H9 (cell line): ENCODE measurements at regions not wholly inside any gene's neighbourhood (a gene's known extent, or its start where the extent isn't known, plus 50 kb on each side); places are given as distances from the start of the nearest gene placed in this dataset.

Experiments used
- DNase-seq: peaks from one replicate; pipeline ENCODE4 v3.0.0-alpha.2; 2017
- H2AFZ ChIP-seq: one replicate; pipeline ENCODE4 v1.6.1; 2013; ENCODE audit warnings: mild to moderate bottlenecking, low read length, control low read depth, moderate library complexity
- H2AK5ac ChIP-seq: 2 replicates; pipeline ENCODE4 v1.6.1; 2013; ENCODE audit warnings: low read length, control low read depth, mixed read lengths; ENCODE audit not compliant: insufficient read length
- H2BK120ac ChIP-seq: one replicate; pipeline ENCODE4 v1.6.1; 2013; ENCODE audit warnings: low read depth, mild to moderate bottlenecking, low read length, control low read depth, inconsistent platforms; ENCODE audit not compliant: poor library complexity, severe bottlenecking
- H2BK12ac ChIP-seq: 2 replicates; pipeline ENCODE4 v1.6.1; 2013; ENCODE audit warnings: low read length, control low read depth, mixed read lengths, low read depth; ENCODE audit not compliant: insufficient read length
- H2BK15ac ChIP-seq: 2 replicates; pipeline ENCODE4 v1.6.1; 2013; ENCODE audit warnings: low read depth, low read length, control low read depth
- H2BK20ac ChIP-seq: one replicate; pipeline ENCODE4 v1.6.1; 2013; ENCODE audit warnings: low read depth, mild to moderate bottlenecking, low read length, control low read depth, inconsistent platforms; ENCODE audit not compliant: poor library complexity, severe bottlenecking
- H2BK5ac ChIP-seq: 2 replicates; pipeline ENCODE4 v1.6.1; 2013; ENCODE audit warnings: low read length, control low read depth, mixed read lengths; ENCODE audit not compliant: insufficient read length
- H3K14ac ChIP-seq: 2 replicates; pipeline ENCODE4 v1.6.1; 2013; ENCODE audit warnings: low read length, control low read depth; ENCODE audit not compliant: insufficient read depth
- H3K18ac ChIP-seq: 2 replicates; pipeline ENCODE4 v1.6.1; 2013; ENCODE audit warnings: low read depth, mild to moderate bottlenecking, mixed read lengths, low read length, control low read depth; ENCODE audit not compliant: insufficient read length
- H3K23ac ChIP-seq: 2 replicates; pipeline ENCODE4 v1.6.1; 2013; ENCODE audit warnings: low read length, control low read depth, mixed read lengths, low read depth; ENCODE audit not compliant: insufficient read length
- H3K23me2 ChIP-seq: 2 replicates; pipeline ENCODE4 v1.6.1; 2013; ENCODE audit warnings: low read depth, mild to moderate bottlenecking, mixed read lengths, low read length, control low read depth; ENCODE audit not compliant: insufficient read length, poor library complexity, severe bottlenecking
- H3K27ac ChIP-seq: 2 replicates; pipeline ENCODE4 v1.5.1; 2013; ENCODE audit warnings: low read length, control low read depth, mixed read lengths, low read depth; ENCODE audit not compliant: insufficient read length
- H3K27me3 ChIP-seq: 2 replicates; pipeline ENCODE4 v1.6.1; 2013; ENCODE audit warnings: low read length, control low read depth, inconsistent platforms; ENCODE audit not compliant: insufficient read depth
- H3K4ac ChIP-seq: 2 replicates; pipeline ENCODE4 v1.6.1; 2013; ENCODE audit warnings: low read depth, mild to moderate bottlenecking, control low read depth, inconsistent platforms, low read length, moderate library complexity
- H3K4me1 ChIP-seq: 2 replicates; pipeline ENCODE4 v1.6.1; 2013; ENCODE audit warnings: low read length, control low read depth, inconsistent platforms; ENCODE audit not compliant: insufficient read depth
- H3K4me2 ChIP-seq: 2 replicates; pipeline ENCODE4 v1.6.1; 2013; ENCODE audit warnings: low read length, control low read depth, mixed read lengths; ENCODE audit not compliant: insufficient read length, insufficient read depth
- H3K56ac ChIP-seq: 2 replicates; pipeline ENCODE4 v1.6.1; 2013; ENCODE audit warnings: low read depth, mild to moderate bottlenecking, mixed read lengths, low read length, control low read depth; ENCODE audit not compliant: insufficient read length
- H3K79me1 ChIP-seq: 2 replicates; pipeline ENCODE4 v1.6.1; 2013; ENCODE audit warnings: low read depth, mild to moderate bottlenecking, moderate library complexity, low read length, control low read depth, inconsistent platforms; ENCODE audit not compliant: insufficient read depth, poor library complexity, severe bottlenecking
- H3K79me2 ChIP-seq: 2 replicates; pipeline ENCODE4 v1.6.1; 2013; ENCODE audit warnings: low read length, control low read depth, inconsistent platforms; ENCODE audit not compliant: insufficient read depth
- H3K9ac ChIP-seq: 2 replicates; pipeline ENCODE4 v1.6.1; 2013; ENCODE audit warnings: low read length, control low read depth, mixed read lengths; ENCODE audit not compliant: insufficient read length; ENCODE audit errors: extremely low read depth
- H3K9me3 ChIP-seq: one replicate; pipeline ENCODE4 v1.6.1; 2013; ENCODE audit warnings: low read depth, low read length, inconsistent platforms; ENCODE audit not compliant: control insufficient read depth
- H3T11ph ChIP-seq: one replicate; pipeline ENCODE4 v1.6.1; 2013; ENCODE audit warnings: mild to moderate bottlenecking, low read length, control low read depth, inconsistent platforms
- H4K20me1 ChIP-seq: one replicate; pipeline ENCODE4 v1.6.1; 2013; ENCODE audit not compliant: control insufficient read depth, insufficient read length, insufficient read depth
- H4K5ac ChIP-seq: 2 replicates; pipeline ENCODE4 v1.6.1; 2013; ENCODE audit warnings: low read depth, mild to moderate bottlenecking, mixed read lengths, low read length, control low read depth; ENCODE audit not compliant: insufficient read length
- H4K8ac ChIP-seq: replicated peaks from 2 replicates; pipeline ENCODE4 v1.6.1; 2013; ENCODE audit warnings: low read length, control low read depth, mixed read lengths, low read depth; ENCODE audit not compliant: insufficient read length
- H4K91ac ChIP-seq: 2 replicates; pipeline ENCODE4 v1.6.1; 2013; ENCODE audit warnings: low read depth, mild to moderate bottlenecking, moderate library complexity, mixed read lengths, low read length, control low read depth; ENCODE audit not compliant: insufficient read length
- H3K27ac Mint-ChIP-seq, 3 experiments: 2 replicates in 2 of 3; 3 replicates in 1 of 3; pipeline ENCODE4 v1.8.0; 2020 to 2021; ENCODE audit warnings: mixed read lengths in 3 of 3, mild to moderate bottlenecking in 1 of 3, moderate library complexity in 1 of 3
- H3K27me3 Mint-ChIP-seq: 2 replicates; pipeline ENCODE4 v1.8.0; 2021; ENCODE audit warnings: low read depth, mild to moderate bottlenecking, moderate library complexity, mixed read lengths
- H3K36me3 Mint-ChIP-seq, 3 experiments: 2 replicates in 2 of 3; 3 replicates in 1 of 3; pipeline ENCODE4 v1.8.0; 2020 to 2021; ENCODE audit warnings: low read depth in 3 of 3, mixed read lengths in 3 of 3; ENCODE audit not compliant: insufficient read depth in 1 of 3
- H3K4me1 Mint-ChIP-seq, 2 experiments: 2 replicates each; pipeline ENCODE4 v1.8.0; 2020; ENCODE audit warnings: mixed read lengths in 2 of 2
- H3K4me3 Mint-ChIP-seq, 2 experiments: 2 replicates in 1 of 2; 3 replicates in 1 of 2; pipeline ENCODE4 v1.8.0; 2020 to 2021; ENCODE audit warnings: mild to moderate bottlenecking in 2 of 2, mixed read lengths in 2 of 2, moderate library complexity in 1 of 2
- H3K9me3 Mint-ChIP-seq, 2 experiments: 2 replicates in 1 of 2; 3 replicates in 1 of 2; pipeline ENCODE4 v1.8.0; 2020; ENCODE audit warnings: mild to moderate bottlenecking in 2 of 2, mixed read lengths in 2 of 2, moderate library complexity in 1 of 2
- CTCF ChIP-seq: fragments of 200-600 bp; sonication (generic); conservative IDR thresholded peaks from 3 replicates; pipeline ENCODE4 v1.8.0; 2021; ENCODE audit warnings: antibody characterized with exemption, mild to moderate bottlenecking
- WGBS: extraction: QIAGEN DNeasy Blood & Tissue Kit; methylation state at CpG from one replicate; pipeline ENCODE4 v1.1.7; 2013; ENCODE audit warnings: missing lambda C conversion rate, low lambda C conversion rate, mixed read lengths; ENCODE audit not compliant: insufficient read length; ENCODE audit errors: extremely low coverage; 5-methylcytosine and 5-hydroxymethylcytosine counted together

GRCh38 chr2:184091456-184091855, 506.9 kb upstream of the ZNF804A start:
- Histone ChIP-seq H3K4me2 (no peak overlapping the region), H4K20me1 (no peaks in the 10 kb centered on the region), H3K18ac (no peak overlapping the region), H4K8ac (no peak overlapping the region), H4K91ac (no peak overlapping the region), H2BK15ac (no peak overlapping the region), H3K9me3 (no peaks in the 10 kb centered on the region), H3K56ac (no peak overlapping the region), H3K9ac (no peak overlapping the region), H3K27ac (no peak overlapping the region), H2BK5ac (no peak overlapping the region), H2AFZ (no peak overlapping the region), H2AK5ac (no peak overlapping the region), H4K5ac (no peak overlapping the region), H3K27me3 (no peaks in the 10 kb centered on the region), H3K14ac (no peak overlapping the region), H3K4me1 (no peaks in the 10 kb centered on the region), H3K23me2 (no peaks in the 10 kb centered on the region), H3K79me1 (no peaks in the 10 kb centered on the region), H3K79me2 (no peaks in the 10 kb centered on the region), H2BK20ac (no peak overlapping the region), H3K23ac (no peak overlapping the region), H2BK12ac (no peak overlapping the region), H2BK120ac (no peak overlapping the region), H3T11ph (no peak overlapping the region), H3K4ac (no peak overlapping the region)
- H3K27me3 Mint-ChIP-seq = no peaks in the 10 kb centered on the region
- H3K9me3 Mint-ChIP-seq = peaks cover 0 to 2% of the 10 kb centered on the region in 2 experiments; a peak in 1 of 5 replicates
- H3K4me3 Mint-ChIP-seq = no peak overlapping the region
- peaks cover 0 to 5% (median 0%) of the 10 kb centered on the region in 3 experiments; a peak in 1 of 7 replicates for H3K36me3 Mint-ChIP-seq
- H3K27ac Mint-ChIP-seq = no peak overlapping the region
- TF ChIP-seq CTCF = no peak
- H3K4me1 Mint-ChIP-seq = peaks cover 0 to 2% of the 10 kb centered on the region in 2 experiments; a peak in 2 of 4 replicates
- WGBS = no CpG with 5 or more reads among the region's 3 CpGs
- no peak for DNase-seq
